ENCODE measurements at regions not wholly inside any gene's neighbourhood (a gene's known extent, or its start where the extent isn't known, plus 50 kb on each side); places are given as distances from the start of the nearest gene placed in this dataset.

- no peak for TF ChIP-seq CTCF (IDR thresholded peaks at IDR 0.05)
- TF ChIP-seq POLR2AphosphoS5 (IDR thresholded peaks at IDR 0.05), result no peak
These were observed 262.5 kb upstream of the ST6GAL2 start for GRCh38 chr2:107148496-107148895.
